Trophoblast cell (in vitro differentiated cells and primary cell): ENCODE measurements at regions not wholly inside any gene's neighbourhood (a gene's known extent, or its start where the extent isn't known, plus 50 kb on each side); places are given as distances from the start of the nearest gene placed in this dataset.
A peak's percentile ranks its signal among the peaks of the same experiment; 100 is the strongest.

ENCODE experiments used
- DNase-seq, 2 donors: peaks; one replicate each; pipeline ENCODE4 v3.0.0-alpha.2; 2016
- H2AFZ ChIP-seq: 2 replicates; pipeline ENCODE4 v1.6.1; 2013; ENCODE audit warnings: low read length, moderate library complexity, mild to moderate bottlenecking; ENCODE audit not compliant: insufficient read depth, poor library complexity
- H2AK5ac ChIP-seq: 2 replicates; pipeline ENCODE4 v1.6.1; 2013; ENCODE audit warnings: mild to moderate bottlenecking, low read length
- H2BK120ac ChIP-seq: 2 replicates; pipeline ENCODE4 v1.6.1; 2013; ENCODE audit warnings: low read length, mild to moderate bottlenecking, moderate library complexity; ENCODE audit not compliant: insufficient read depth, poor library complexity
- H2BK12ac ChIP-seq: 2 replicates; pipeline ENCODE4 v1.6.1; 2013; ENCODE audit warnings: mild to moderate bottlenecking, low read length, moderate library complexity
- H2BK5ac ChIP-seq: 2 replicates; pipeline ENCODE4 v1.6.1; 2013; ENCODE audit warnings: low read length, low read depth, moderate library complexity, mild to moderate bottlenecking; ENCODE audit not compliant: poor library complexity
- H3K14ac ChIP-seq: 2 replicates; pipeline ENCODE4 v1.6.1; 2013; ENCODE audit warnings: mild to moderate bottlenecking, low read length
- H3K18ac ChIP-seq: 2 replicates; pipeline ENCODE4 v1.6.1; 2013; ENCODE audit warnings: mild to moderate bottlenecking, low read length
- H3K23ac ChIP-seq: 2 replicates; pipeline ENCODE4 v1.6.1; 2013; ENCODE audit warnings: low read length
- H3K27ac ChIP-seq: 2 replicates; pipeline ENCODE4 v1.5.1; 2013; ENCODE audit warnings: low read depth, mild to moderate bottlenecking, inconsistent platforms, low read length, moderate library complexity
- H3K27me3 ChIP-seq: 2 replicates; pipeline ENCODE4 v1.6.1; 2013; ENCODE audit warnings: inconsistent platforms, mild to moderate bottlenecking, low read length, moderate library complexity; ENCODE audit not compliant: insufficient read depth
- H3K36me3 ChIP-seq, 2 experiments: 1 replicate in 1 of 2; 2 replicates in 1 of 2; pipeline ENCODE4 v1.6.1; 2013; ENCODE audit warnings: low read length in 2 of 2, mild to moderate bottlenecking in 2 of 2, moderate library complexity in 1 of 2; ENCODE audit not compliant: insufficient read depth in 2 of 2, control insufficient read depth in 1 of 2
- H3K4ac ChIP-seq: 2 replicates; pipeline ENCODE4 v1.6.1; 2013; ENCODE audit warnings: low read depth, mild to moderate bottlenecking, low read length, moderate library complexity
- H3K4me1 ChIP-seq, 2 experiments: 1 replicate in 1 of 2; 2 replicates in 1 of 2; pipeline ENCODE4 v1.6.1; 2013; ENCODE audit warnings: low read length in 2 of 2, mild to moderate bottlenecking in 2 of 2, moderate library complexity in 1 of 2; ENCODE audit not compliant: insufficient read depth in 2 of 2, control insufficient read depth in 1 of 2
- H3K4me2 ChIP-seq: 2 replicates; pipeline ENCODE4 v1.6.1; 2013; ENCODE audit warnings: inconsistent platforms, mild to moderate bottlenecking, low read length, moderate library complexity
- H3K4me3 ChIP-seq: 2 replicates; pipeline ENCODE4 v1.5.1; 2013; ENCODE audit warnings: mild to moderate bottlenecking, low read depth, low read length, inconsistent platforms
- H3K79me1 ChIP-seq: one replicate; pipeline ENCODE4 v1.6.1; 2013; ENCODE audit warnings: low read length
- H3K79me2 ChIP-seq: 2 replicates; pipeline ENCODE4 v1.6.1; 2013; ENCODE audit warnings: low read length, mild to moderate bottlenecking; ENCODE audit not compliant: control insufficient read depth, insufficient read depth, poor library complexity
- H3K9ac ChIP-seq: 2 replicates; pipeline ENCODE4 v1.6.1; 2013; ENCODE audit warnings: mild to moderate bottlenecking, low read length
- H3K9me3 ChIP-seq: 2 replicates; pipeline ENCODE4 v1.6.1; 2013; ENCODE audit warnings: low read depth, mild to moderate bottlenecking, control low read depth, inconsistent platforms, low read length; ENCODE audit not compliant: insufficient read depth
- H4K12ac ChIP-seq: 2 replicates; pipeline ENCODE4 v1.6.1; 2013; ENCODE audit warnings: low read depth, mild to moderate bottlenecking, low read length, moderate library complexity
- H4K8ac ChIP-seq: 2 replicates; pipeline ENCODE4 v1.6.1; 2013; ENCODE audit warnings: low read depth, mild to moderate bottlenecking, low read length, moderate library complexity
- H4K91ac ChIP-seq: one replicate; pipeline ENCODE4 v1.6.1; 2013; ENCODE audit warnings: low read depth, mild to moderate bottlenecking, low read length, moderate library complexity
- WGBS: extraction: QIAGEN DNeasy Blood & Tissue Kit; methylation state at CpG from one replicate; pipeline ENCODE4 v1.1.7; 2013; ENCODE audit warnings: missing lambda C conversion rate; ENCODE audit not compliant: insufficient read length, insufficient coverage; ENCODE audit errors: extremely low coverage; 5-methylcytosine and 5-hydroxymethylcytosine counted together

- Histone ChIP-seq H3K79me2 (no peaks in the 10 kb centered on the region), H3K4me1 (no peaks in the 10 kb centered on the region), H2BK12ac (no peak overlapping the region), H3K36me3 (no peaks in the 10 kb centered on the region), H3K79me1 (no peaks in the 10 kb centered on the region), H3K9me3 (no peaks in the 10 kb centered on the region), H2AFZ (no peak overlapping the region), H3K27me3 (no peaks in the 10 kb centered on the region), H3K14ac (no peak overlapping the region), H4K8ac (no peak overlapping the region), H3K4me2 (no peak overlapping the region), H3K4ac (no peak overlapping the region), H3K9ac (no peak overlapping the region), H3K23ac (no peak overlapping the region), H2AK5ac (no peak overlapping the region), H2BK5ac (no peak overlapping the region), H4K12ac (no peak overlapping the region), H4K91ac (no peak overlapping the region), H3K4me3 (no peak overlapping the region), H3K18ac (no peak overlapping the region), H2BK120ac (no peak overlapping the region), H3K27ac (no peak overlapping the region)
- no CpG with 5 or more reads among the region's 3 CpGs for WGBS
- peak in 1 of 2 donors; percentile 55 for DNase-seq
These were observed 172.1 kb downstream of the SNX18 start for GRCh38 chr5:54689411-54690251.

- Histone ChIP-seq H3K27ac (no peak overlapping the region), H3K23ac (no peak overlapping the region), H3K4me3 (no peak overlapping the region), H3K4ac (no peak overlapping the region), H2BK120ac (no peak overlapping the region), H3K36me3 (no peaks in the 10 kb centered on the region), H2AK5ac (no peak overlapping the region), H3K9ac (no peak overlapping the region), H3K4me1 (no peaks in the 10 kb centered on the region), H3K18ac (no peak overlapping the region), H4K8ac (no peak overlapping the region), H4K12ac (no peak overlapping the region), H2BK5ac (no peak overlapping the region), H3K27me3 (no peaks in the 10 kb centered on the region), H3K79me2 (no peaks in the 10 kb centered on the region), H2AFZ (no peak overlapping the region), H3K4me2 (no peak overlapping the region), H4K91ac (no peak overlapping the region), H3K14ac (no peak overlapping the region), H2BK12ac (no peak overlapping the region), H3K9me3 (no peaks in the 10 kb centered on the region), H3K79me1 (no peaks in the 10 kb centered on the region)
- DNase-seq = no peak
- WGBS = no CpG with 5 or more reads among the region's 5 CpGs
These were observed 163.4 kb downstream of the SNX18 start for GRCh38 chr5:54680998-54681397.

- H2BK12ac ChIP-seq = no peak overlapping the region
- H3K4me3 ChIP-seq = no peak overlapping the region
- H3K4ac ChIP-seq = no peak overlapping the region
- no peak overlapping the region for H3K14ac ChIP-seq
- no peaks in the 10 kb centered on the region for H3K36me3 ChIP-seq
- no peaks in the 10 kb centered on the region for H3K79me2 ChIP-seq
- no peaks in the 10 kb centered on the region for H3K27me3 ChIP-seq
- H3K9ac ChIP-seq = no peak overlapping the region
- H2AFZ ChIP-seq = no peak overlapping the region
- no peak overlapping the region for H4K91ac ChIP-seq
- no peak overlapping the region for H3K23ac ChIP-seq
- no CpG with 5 or more reads among the region's 2 CpGs for WGBS
- no peak overlapping the region for H3K27ac ChIP-seq
- H2BK5ac ChIP-seq = no peak overlapping the region
- H3K4me2 ChIP-seq = no peak overlapping the region
- no peak for DNase-seq
- no peaks in the 10 kb centered on the region for H3K9me3 ChIP-seq
- H3K4me1 ChIP-seq = no peaks in the 10 kb centered on the region
- H2AK5ac ChIP-seq = no peak overlapping the region
- H3K18ac ChIP-seq = no peak overlapping the region
- no peak overlapping the region for H2BK120ac ChIP-seq
- no peak overlapping the region for H4K12ac ChIP-seq
- no peak overlapping the region for H4K8ac ChIP-seq
- no peaks in the 10 kb centered on the region for H3K79me1 ChIP-seq
These were observed 162.1 kb downstream of the SNX18 start for GRCh38 chr5:54679686-54680085.

GRCh38 chr5:54678737-54679136, 161.2 kb downstream of the SNX18 start:
- H4K12ac ChIP-seq = no peak overlapping the region
- no peak overlapping the region for H2BK120ac ChIP-seq
- no peaks in the 10 kb centered on the region for H3K9me3 ChIP-seq
- no peak overlapping the region for H2BK12ac ChIP-seq
- H3K14ac ChIP-seq = no peak overlapping the region
- H2AK5ac ChIP-seq = no peak overlapping the region
- no peak overlapping the region for H3K23ac ChIP-seq
- H3K79me1 ChIP-seq = no peaks in the 10 kb centered on the region
- H3K27me3 ChIP-seq = no peaks in the 10 kb centered on the region
- no peak overlapping the region for H3K27ac ChIP-seq
- H3K4me2 ChIP-seq = no peak overlapping the region
- no peak overlapping the region for H4K91ac ChIP-seq
- H4K8ac ChIP-seq = no peak overlapping the region
- no peak overlapping the region for H2AFZ ChIP-seq
- no peaks in the 10 kb centered on the region for H3K4me1 ChIP-seq
- H3K36me3 ChIP-seq = no peaks in the 10 kb centered on the region
- no CpG with 5 or more reads among the region's 3 CpGs for WGBS
- no peak for DNase-seq
- H3K18ac ChIP-seq = no peak overlapping the region
- no peak overlapping the region for H3K4me3 ChIP-seq
- H3K79me2 ChIP-seq = no peaks in the 10 kb centered on the region
- no peak overlapping the region for H2BK5ac ChIP-seq
- H3K9ac ChIP-seq = no peak overlapping the region
- H3K4ac ChIP-seq = no peak overlapping the region
